GM23338 (cell line): ENCODE measurements at regions not wholly inside any gene's neighbourhood (a gene's known extent, or its start where the extent isn't known, plus 50 kb on each side); places are given as distances from the start of the nearest gene placed in this dataset.

Experiments used
- ATAC-seq: fragments of 200-7000 bp; cut with Tn5 transposase; 3 replicates; pipeline ENCODE4 v1.9.1; 2020
- DNase-seq: peaks from one replicate; pipeline ENCODE4 v3.0.0-alpha.2; 2015; ENCODE audit warnings: low spot score
- H2AFZ ChIP-seq: fragments of 200-600 bp; sonication (generic); 2 replicates; pipeline ENCODE4 v1.8.0; 2016; ENCODE audit warnings: antibody characterized with exemption, mild to moderate bottlenecking, moderate library complexity
- H3F3A ChIP-seq: fragments of 200-600 bp; sonication (generic); replicated peaks from 2 replicates; pipeline ENCODE4 v1.8.0; 2017; ENCODE audit warnings: antibody characterized with exemption, mixed run types, low read depth
- H3K27ac ChIP-seq: fragments of 200-600 bp; sonication (generic); 2 replicates; pipeline ENCODE4 v1.6.1; 2016; ENCODE audit warnings: low read depth
- H3K27me3 ChIP-seq: fragments of 200-600 bp; sonication (generic); 2 replicates; pipeline ENCODE4 v1.8.0; 2016; ENCODE audit warnings: mild to moderate bottlenecking, mixed run types, moderate library complexity; ENCODE audit not compliant: insufficient read depth
- H3K36me3 ChIP-seq: fragments of 200-600 bp; sonication (generic); 2 replicates; pipeline ENCODE4 v1.8.0; 2016; ENCODE audit warnings: mild to moderate bottlenecking; ENCODE audit not compliant: insufficient read depth
- H3K4me1 ChIP-seq: fragments of 200-600 bp; sonication (generic); 2 replicates; pipeline ENCODE4 v1.8.0; 2016; ENCODE audit warnings: mild to moderate bottlenecking, moderate library complexity; ENCODE audit not compliant: insufficient read depth
- H3K4me2 ChIP-seq: fragments of 200-600 bp; sonication (generic); 2 replicates; pipeline ENCODE4 v1.7.1; 2017; ENCODE audit warnings: mixed run types
- H3K4me3 ChIP-seq: fragments of 200-600 bp; sonication (generic); 2 replicates; pipeline ENCODE4 v1.6.1; 2016; ENCODE audit warnings: mixed run types
- H3K79me2 ChIP-seq: fragments of 200-600 bp; sonication (generic); replicated peaks from 2 replicates; pipeline ENCODE4 v1.8.0; 2017; ENCODE audit warnings: mild to moderate bottlenecking; ENCODE audit not compliant: insufficient read depth
- H3K9me2 ChIP-seq: fragments of 200-600 bp; sonication (generic); 2 replicates; pipeline ENCODE4 v1.8.0; 2017; ENCODE audit not compliant: insufficient read depth
- H4K20me1 ChIP-seq: fragments of 200-600 bp; sonication (generic); replicated peaks from 2 replicates; pipeline ENCODE4 v1.8.0; 2017; ENCODE audit warnings: mild to moderate bottlenecking; ENCODE audit not compliant: insufficient read depth
- H3K27ac Mint-ChIP-seq: 2 replicates; pipeline ENCODE4 v1.8.0; 2020; ENCODE audit warnings: inconsistent platforms, mild to moderate bottlenecking, moderate library complexity, mixed read lengths
- H3K27me3 Mint-ChIP-seq: 3 replicates; pipeline ENCODE4 v1.8.0; 2022; ENCODE audit warnings: low read depth, mild to moderate bottlenecking, moderate library complexity, mixed read lengths, inconsistent platforms; ENCODE audit not compliant: insufficient read depth, poor library complexity
- H3K36me3 Mint-ChIP-seq: 3 replicates; pipeline ENCODE4 v1.8.0; 2021; ENCODE audit warnings: low read depth, mild to moderate bottlenecking, inconsistent platforms, moderate library complexity, mixed read lengths
- H3K4me1 Mint-ChIP-seq: 3 replicates; pipeline ENCODE4 v1.8.0; 2020; ENCODE audit warnings: mild to moderate bottlenecking, inconsistent platforms, mixed read lengths
- H3K4me3 Mint-ChIP-seq: 3 replicates; pipeline ENCODE4 v1.8.0; 2021; ENCODE audit warnings: moderate library complexity, mild to moderate bottlenecking, inconsistent platforms, mixed read lengths
- H3K9me3 Mint-ChIP-seq: 3 replicates; pipeline ENCODE4 v1.8.0; 2020; ENCODE audit warnings: moderate library complexity, mild to moderate bottlenecking, inconsistent platforms, mixed read lengths
- CREB1 ChIP-seq: fragments of 250-450 bp; sonication (Bioruptor Pico); IDR thresholded peaks from 2 replicates; pipeline ENCODE4 v1.5.0; 2020; ENCODE audit warnings: low read depth, mild to moderate bottlenecking, moderate library complexity
- EZH2 ChIP-seq: fragments of 200-600 bp; sonication (generic); IDR thresholded peaks from one replicate; pipeline ENCODE4 v1.8.0; 2017; ENCODE audit warnings: antibody characterized with exemption, mild to moderate bottlenecking, low read depth; ENCODE audit not compliant: unreplicated experiment
- EZH2phosphoT487 ChIP-seq: fragments of 200-600 bp; sonication (generic); IDR thresholded peaks from one replicate; pipeline ENCODE4 v1.8.1; 2018; ENCODE audit warnings: antibody characterized with exemption; ENCODE audit not compliant: unreplicated experiment
- JUNB ChIP-seq: IDR thresholded peaks from one replicate; pipeline ENCODE4 v1.6.1; 2016; ENCODE audit warnings: antibody characterized with exemption; ENCODE audit not compliant: unreplicated experiment
- NANOG ChIP-seq: IDR thresholded peaks from 2 replicates; pipeline ENCODE4 v1.6.1; 2016; ENCODE audit warnings: antibody characterized with exemption, borderline replicate concordance
- POLR2AphosphoS5 ChIP-seq: IDR thresholded peaks from 2 replicates; pipeline ENCODE4 v1.6.1; 2016; ENCODE audit warnings: antibody characterized with exemption, low read depth
- STAT1 ChIP-seq: IDR thresholded peaks from one replicate; pipeline ENCODE4 v1.6.1; 2016; ENCODE audit warnings: antibody characterized with exemption; ENCODE audit not compliant: unreplicated experiment
- ZNF114 ChIP-seq: fragments of 250-450 bp; sonication (Bioruptor Pico); IDR thresholded peaks from 2 replicates; pipeline ENCODE4 v1.5.0; 2020; ENCODE audit warnings: mild to moderate bottlenecking, moderate library complexity
- ZNF331 ChIP-seq: fragments of 250-450 bp; sonication (Bioruptor Pico); IDR thresholded peaks from 2 replicates; pipeline ENCODE4 v1.5.0; 2020; ENCODE audit warnings: low read depth, mild to moderate bottlenecking, moderate library complexity
- TF ChIP-seq, protein P1 (sequence below): fragments of 250-450 bp; sonication (Bioruptor Pico); IDR thresholded peaks from 2 replicates; pipeline ENCODE4 v1.5.0; 2020; ENCODE audit warnings: mild to moderate bottlenecking, moderate library complexity
- TF ChIP-seq, protein P2 (sequence below): IDR thresholded peaks from 2 replicates; pipeline ENCODE4 v1.6.1; 2016; ENCODE audit warnings: antibody characterized with exemption
- TF ChIP-seq, protein P3 (sequence below): IDR thresholded peaks from one replicate; pipeline ENCODE4 v1.6.1; 2018; ENCODE audit warnings: antibody characterized with exemption; ENCODE audit not compliant: unreplicated experiment
- TF ChIP-seq, protein P4 (sequence below), 2 experiments: fragments of 200-600 bp in 1 of 2; sonication (generic) in 1 of 2; conservative IDR thresholded peaks; 2 replicates each; pipeline versions ENCODE4 v1.5.1 to v1.6.1; 2016 to 2017; ENCODE audit warnings: antibody characterized with exemption in 2 of 2, low read depth in 2 of 2, mild to moderate bottlenecking in 2 of 2, moderate library complexity in 1 of 2

DNA sequence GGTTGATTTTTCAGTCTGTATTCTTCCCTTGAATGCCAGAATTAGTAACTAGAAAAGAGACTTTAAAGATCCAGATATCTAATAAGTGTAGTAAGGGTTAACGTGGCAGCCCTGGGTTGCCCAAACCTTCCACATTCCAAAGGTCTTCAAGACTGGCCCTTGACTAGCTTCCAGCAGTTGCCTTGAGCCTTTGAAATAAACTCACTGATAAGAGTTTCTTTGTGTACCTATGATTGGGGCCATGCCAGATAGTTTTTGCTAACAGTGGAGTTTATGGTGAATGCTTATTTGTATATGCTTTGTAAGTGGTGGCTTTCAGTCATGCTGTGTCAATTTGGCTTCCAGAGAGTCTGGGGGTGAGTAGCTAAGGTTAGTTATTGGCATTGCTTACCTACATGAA is 722.3 kb downstream of the RNF144A start:
- Histone ChIP-seq H3F3A (no peaks in the 10 kb centered on the region), H2AFZ (no peak overlapping the region), H3K4me2 (no peak overlapping the region), H3K36me3 (peaks cover 10% of the 10 kb centered on the region; the same call in 1 of the 2 replicates), H3K4me3 (no peak overlapping the region), H3K9me2 (0 out of 2 replicates have a peak, but pooled peaks cover 4% of the 10 kb centered on the region), H3K4me1 (no peaks in the 10 kb centered on the region), H3K27ac (no peak overlapping the region), H4K20me1 (no peaks in the 10 kb centered on the region), H3K79me2 (no peaks in the 10 kb centered on the region), H3K27me3 (no peaks in the 10 kb centered on the region)
- Mint-ChIP-seq H3K36me3 (peaks cover 35% of the 10 kb centered on the region), H3K4me1 (no peaks in the 10 kb centered on the region), H3K4me3 (no peak overlapping the region), H3K27ac (no peak overlapping the region), H3K9me3 (peaks cover 48% of the 10 kb centered on the region), H3K27me3 (peaks cover 10% of the 10 kb centered on the region)
- no peak for DNase-seq
- ATAC-seq = no peak
- TF ChIP-seq, protein P1, sequence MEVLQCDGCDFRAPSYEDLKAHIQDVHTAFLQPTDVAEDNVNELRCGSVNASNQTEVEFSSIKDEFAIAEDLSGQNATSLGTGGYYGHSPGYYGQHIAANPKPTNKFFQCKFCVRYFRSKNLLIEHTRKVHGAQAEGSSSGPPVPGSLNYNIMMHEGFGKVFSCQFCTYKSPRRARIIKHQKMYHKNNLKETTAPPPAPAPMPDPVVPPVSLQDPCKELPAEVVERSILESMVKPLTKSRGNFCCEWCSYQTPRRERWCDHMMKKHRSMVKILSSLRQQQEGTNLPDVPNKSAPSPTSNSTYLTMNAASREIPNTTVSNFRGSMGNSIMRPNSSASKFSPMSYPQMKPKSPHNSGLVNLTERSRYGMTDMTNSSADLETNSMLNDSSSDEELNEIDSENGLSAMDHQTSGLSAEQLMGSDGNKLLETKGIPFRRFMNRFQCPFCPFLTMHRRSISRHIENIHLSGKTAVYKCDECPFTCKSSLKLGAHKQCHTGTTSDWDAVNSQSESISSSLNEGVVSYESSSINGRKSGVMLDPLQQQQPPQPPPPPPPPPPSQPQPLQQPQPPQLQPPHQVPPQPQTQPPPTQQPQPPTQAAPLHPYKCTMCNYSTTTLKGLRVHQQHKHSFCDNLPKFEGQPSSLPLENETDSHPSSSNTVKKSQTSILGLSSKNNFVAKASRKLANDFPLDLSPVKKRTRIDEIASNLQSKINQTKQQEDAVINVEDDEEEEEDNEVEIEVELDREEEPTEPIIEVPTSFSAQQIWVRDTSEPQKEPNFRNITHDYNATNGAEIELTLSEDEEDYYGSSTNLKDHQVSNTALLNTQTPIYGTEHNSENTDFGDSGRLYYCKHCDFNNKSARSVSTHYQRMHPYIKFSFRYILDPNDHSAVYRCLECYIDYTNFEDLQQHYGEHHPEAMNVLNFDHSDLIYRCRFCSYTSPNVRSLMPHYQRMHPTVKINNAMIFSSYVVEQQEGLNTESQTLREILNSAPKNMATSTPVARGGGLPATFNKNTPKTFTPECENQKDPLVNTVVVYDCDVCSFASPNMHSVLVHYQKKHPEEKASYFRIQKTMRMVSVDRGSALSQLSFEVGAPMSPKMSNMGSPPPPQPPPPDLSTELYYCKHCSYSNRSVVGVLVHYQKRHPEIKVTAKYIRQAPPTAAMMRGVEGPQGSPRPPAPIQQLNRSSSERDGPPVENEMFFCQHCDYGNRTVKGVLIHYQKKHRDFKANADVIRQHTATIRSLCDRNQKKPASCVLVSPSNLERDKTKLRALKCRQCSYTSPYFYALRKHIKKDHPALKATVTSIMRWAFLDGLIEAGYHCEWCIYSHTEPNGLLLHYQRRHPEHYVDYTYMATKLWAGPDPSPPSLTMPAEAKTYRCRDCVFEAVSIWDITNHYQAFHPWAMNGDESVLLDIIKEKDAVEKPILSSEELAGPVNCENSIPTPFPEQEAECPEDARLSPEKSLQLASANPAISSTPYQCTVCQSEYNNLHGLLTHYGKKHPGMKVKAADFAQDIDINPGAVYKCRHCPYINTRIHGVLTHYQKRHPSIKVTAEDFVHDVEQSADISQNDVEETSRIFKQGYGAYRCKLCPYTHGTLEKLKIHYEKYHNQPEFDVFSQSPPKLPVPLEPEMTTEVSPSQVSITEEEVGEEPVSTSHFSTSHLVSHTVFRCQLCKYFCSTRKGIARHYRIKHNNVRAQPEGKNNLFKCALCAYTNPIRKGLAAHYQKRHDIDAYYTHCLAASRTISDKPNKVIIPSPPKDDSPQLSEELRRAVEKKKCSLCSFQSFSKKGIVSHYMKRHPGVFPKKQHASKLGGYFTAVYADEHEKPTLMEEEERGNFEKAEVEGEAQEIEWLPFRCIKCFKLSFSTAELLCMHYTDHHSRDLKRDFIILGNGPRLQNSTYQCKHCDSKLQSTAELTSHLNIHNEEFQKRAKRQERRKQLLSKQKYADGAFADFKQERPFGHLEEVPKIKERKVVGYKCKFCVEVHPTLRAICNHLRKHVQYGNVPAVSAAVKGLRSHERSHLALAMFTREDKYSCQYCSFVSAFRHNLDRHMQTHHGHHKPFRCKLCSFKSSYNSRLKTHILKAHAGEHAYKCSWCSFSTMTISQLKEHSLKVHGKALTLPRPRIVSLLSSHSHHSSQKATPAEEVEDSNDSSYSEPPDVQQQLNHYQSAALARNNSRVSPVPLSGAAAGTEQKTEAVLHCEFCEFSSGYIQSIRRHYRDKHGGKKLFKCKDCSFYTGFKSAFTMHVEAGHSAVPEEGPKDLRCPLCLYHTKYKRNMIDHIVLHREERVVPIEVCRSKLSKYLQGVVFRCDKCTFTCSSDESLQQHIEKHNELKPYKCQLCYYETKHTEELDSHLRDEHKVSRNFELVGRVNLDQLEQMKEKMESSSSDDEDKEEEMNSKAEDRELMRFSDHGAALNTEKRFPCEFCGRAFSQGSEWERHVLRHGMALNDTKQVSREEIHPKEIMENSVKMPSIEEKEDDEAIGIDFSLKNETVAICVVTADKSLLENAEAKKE (CRISPR knock-in tag) = no peak
- TF ChIP-seq POLR2AphosphoS5 (no peak), ZNF331 (CRISPR knock-in tag) (no peak), JUNB (no peak), EZH2phosphoT487 (no peak), EZH2 (no peak), NANOG (no peak), STAT1 (no peak), ZNF114 (CRISPR knock-in tag) (no peak), CREB1 (no peak)
- TF ChIP-seq, protein P2, sequence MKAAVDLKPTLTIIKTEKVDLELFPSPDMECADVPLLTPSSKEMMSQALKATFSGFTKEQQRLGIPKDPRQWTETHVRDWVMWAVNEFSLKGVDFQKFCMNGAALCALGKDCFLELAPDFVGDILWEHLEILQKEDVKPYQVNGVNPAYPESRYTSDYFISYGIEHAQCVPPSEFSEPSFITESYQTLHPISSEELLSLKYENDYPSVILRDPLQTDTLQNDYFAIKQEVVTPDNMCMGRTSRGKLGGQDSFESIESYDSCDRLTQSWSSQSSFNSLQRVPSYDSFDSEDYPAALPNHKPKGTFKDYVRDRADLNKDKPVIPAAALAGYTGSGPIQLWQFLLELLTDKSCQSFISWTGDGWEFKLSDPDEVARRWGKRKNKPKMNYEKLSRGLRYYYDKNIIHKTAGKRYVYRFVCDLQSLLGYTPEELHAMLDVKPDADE = no peak
- TF ChIP-seq, protein P3, sequence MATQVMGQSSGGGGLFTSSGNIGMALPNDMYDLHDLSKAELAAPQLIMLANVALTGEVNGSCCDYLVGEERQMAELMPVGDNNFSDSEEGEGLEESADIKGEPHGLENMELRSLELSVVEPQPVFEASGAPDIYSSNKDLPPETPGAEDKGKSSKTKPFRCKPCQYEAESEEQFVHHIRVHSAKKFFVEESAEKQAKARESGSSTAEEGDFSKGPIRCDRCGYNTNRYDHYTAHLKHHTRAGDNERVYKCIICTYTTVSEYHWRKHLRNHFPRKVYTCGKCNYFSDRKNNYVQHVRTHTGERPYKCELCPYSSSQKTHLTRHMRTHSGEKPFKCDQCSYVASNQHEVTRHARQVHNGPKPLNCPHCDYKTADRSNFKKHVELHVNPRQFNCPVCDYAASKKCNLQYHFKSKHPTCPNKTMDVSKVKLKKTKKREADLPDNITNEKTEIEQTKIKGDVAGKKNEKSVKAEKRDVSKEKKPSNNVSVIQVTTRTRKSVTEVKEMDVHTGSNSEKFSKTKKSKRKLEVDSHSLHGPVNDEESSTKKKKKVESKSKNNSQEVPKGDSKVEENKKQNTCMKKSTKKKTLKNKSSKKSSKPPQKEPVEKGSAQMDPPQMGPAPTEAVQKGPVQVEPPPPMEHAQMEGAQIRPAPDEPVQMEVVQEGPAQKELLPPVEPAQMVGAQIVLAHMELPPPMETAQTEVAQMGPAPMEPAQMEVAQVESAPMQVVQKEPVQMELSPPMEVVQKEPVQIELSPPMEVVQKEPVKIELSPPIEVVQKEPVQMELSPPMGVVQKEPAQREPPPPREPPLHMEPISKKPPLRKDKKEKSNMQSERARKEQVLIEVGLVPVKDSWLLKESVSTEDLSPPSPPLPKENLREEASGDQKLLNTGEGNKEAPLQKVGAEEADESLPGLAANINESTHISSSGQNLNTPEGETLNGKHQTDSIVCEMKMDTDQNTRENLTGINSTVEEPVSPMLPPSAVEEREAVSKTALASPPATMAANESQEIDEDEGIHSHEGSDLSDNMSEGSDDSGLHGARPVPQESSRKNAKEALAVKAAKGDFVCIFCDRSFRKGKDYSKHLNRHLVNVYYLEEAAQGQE = no peak
- TF ChIP-seq, protein P4, sequence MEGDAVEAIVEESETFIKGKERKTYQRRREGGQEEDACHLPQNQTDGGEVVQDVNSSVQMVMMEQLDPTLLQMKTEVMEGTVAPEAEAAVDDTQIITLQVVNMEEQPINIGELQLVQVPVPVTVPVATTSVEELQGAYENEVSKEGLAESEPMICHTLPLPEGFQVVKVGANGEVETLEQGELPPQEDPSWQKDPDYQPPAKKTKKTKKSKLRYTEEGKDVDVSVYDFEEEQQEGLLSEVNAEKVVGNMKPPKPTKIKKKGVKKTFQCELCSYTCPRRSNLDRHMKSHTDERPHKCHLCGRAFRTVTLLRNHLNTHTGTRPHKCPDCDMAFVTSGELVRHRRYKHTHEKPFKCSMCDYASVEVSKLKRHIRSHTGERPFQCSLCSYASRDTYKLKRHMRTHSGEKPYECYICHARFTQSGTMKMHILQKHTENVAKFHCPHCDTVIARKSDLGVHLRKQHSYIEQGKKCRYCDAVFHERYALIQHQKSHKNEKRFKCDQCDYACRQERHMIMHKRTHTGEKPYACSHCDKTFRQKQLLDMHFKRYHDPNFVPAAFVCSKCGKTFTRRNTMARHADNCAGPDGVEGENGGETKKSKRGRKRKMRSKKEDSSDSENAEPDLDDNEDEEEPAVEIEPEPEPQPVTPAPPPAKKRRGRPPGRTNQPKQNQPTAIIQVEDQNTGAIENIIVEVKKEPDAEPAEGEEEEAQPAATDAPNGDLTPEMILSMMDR (conservative IDR thresholded peaks at IDR 0.05; ENCODE audit: low read depth in 2 of 2) = no peak
